Endodermal cell (in vitro differentiated cells): ENCODE measurements at regions not wholly inside any gene's neighbourhood (a gene's known extent, or its start where the extent isn't known, plus 50 kb on each side); places are given as distances from the start of the nearest gene placed in this dataset.

ENCODE experiments used
- DNase-seq: peaks from one replicate; pipeline ENCODE4 v3.0.0-alpha.2; 2017
- H3K27ac ChIP-seq: 2 replicates; pipeline ENCODE4 v1.5.1; 2013; ENCODE audit warnings: mild to moderate bottlenecking, low read depth, low read length, moderate library complexity
- H3K27me3 ChIP-seq: 2 replicates; pipeline ENCODE4 v1.6.1; 2013; ENCODE audit warnings: mild to moderate bottlenecking, low read length, moderate library complexity; ENCODE audit not compliant: insufficient read depth, control insufficient read depth, poor library complexity, severe bottlenecking
- H3K36me3 ChIP-seq: 2 replicates; pipeline ENCODE4 v1.7.0; 2013; ENCODE audit warnings: mild to moderate bottlenecking, low read length, moderate library complexity; ENCODE audit not compliant: control insufficient read depth, insufficient read depth
- H3K4me1 ChIP-seq: one replicate; pipeline ENCODE4 v1.7.0; 2013; ENCODE audit warnings: low read length; ENCODE audit not compliant: control insufficient read depth, insufficient read depth
- H3K4me3 ChIP-seq: 2 replicates; pipeline ENCODE4 v1.5.1; 2013; ENCODE audit warnings: mild to moderate bottlenecking, low read length, moderate library complexity
- H3K9ac ChIP-seq: 2 replicates; pipeline ENCODE4 v1.6.1; 2013; ENCODE audit warnings: mild to moderate bottlenecking, low read length, moderate library complexity; ENCODE audit not compliant: poor library complexity, severe bottlenecking; ENCODE audit errors: extremely low read depth
- H3K9me3 ChIP-seq: 2 replicates; pipeline ENCODE4 v1.6.1; 2013; ENCODE audit warnings: mild to moderate bottlenecking, low read length, moderate library complexity; ENCODE audit not compliant: control insufficient read depth
- H3K27ac Mint-ChIP-seq: 2 replicates; pipeline ENCODE4 v1.8.0; 2020; ENCODE audit warnings: mixed read lengths
- H3K27me3 Mint-ChIP-seq: 2 replicates; pipeline ENCODE4 v1.8.0; 2021; ENCODE audit warnings: mild to moderate bottlenecking, mixed read lengths; ENCODE audit not compliant: insufficient read depth
- H3K36me3 Mint-ChIP-seq: 2 replicates; pipeline ENCODE4 v1.8.0; 2020; ENCODE audit warnings: low read depth, mixed read lengths
- H3K4me1 Mint-ChIP-seq: 2 replicates; pipeline ENCODE4 v1.8.0; 2020; ENCODE audit warnings: mixed read lengths
- H3K4me3 Mint-ChIP-seq: 2 replicates; pipeline ENCODE4 v1.8.0; 2020; ENCODE audit warnings: mild to moderate bottlenecking, moderate library complexity, mixed read lengths
- H3K9me3 Mint-ChIP-seq: 2 replicates; pipeline ENCODE4 v1.8.0; 2020; ENCODE audit warnings: mild to moderate bottlenecking, mixed read lengths
- WGBS, 2 experiments: methylation state at CpG; one replicate each; pipeline versions ENCODE4 v1.1.5 to v1.1.7; 2013; ENCODE audit warnings: missing lambda C conversion rate in 2 of 2, mixed read lengths in 1 of 2; ENCODE audit not compliant: insufficient coverage in 1 of 2, insufficient read length in 1 of 2; 5-methylcytosine and 5-hydroxymethylcytosine counted together
- TF ChIP-seq, protein P1 (sequence below): fragments of 200-600 bp; sonication (generic); conservative IDR thresholded peaks from 2 replicates; pipeline ENCODE4 v1.5.0; 2021; ENCODE audit warnings: antibody characterized with exemption, mild to moderate bottlenecking

GRCh38 chr13:59459972-59460371 lies 703.8 kb downstream of the DIAPH3 start:
- no peak overlapping the region for H3K27ac Mint-ChIP-seq
- Histone ChIP-seq H3K4me3 (no peak overlapping the region), H3K9me3 (no peaks in the 10 kb centered on the region), H3K9ac (no peak overlapping the region), H3K36me3 (no peaks in the 10 kb centered on the region), H3K27ac (no peak overlapping the region), H3K4me1 (no peaks in the 10 kb centered on the region), H3K27me3 (no peaks in the 10 kb centered on the region)
- H3K4me1 Mint-ChIP-seq, result peaks cover 24% of the 10 kb centered on the region
- no peak overlapping the region for H3K4me3 Mint-ChIP-seq
- TF ChIP-seq, protein P1, sequence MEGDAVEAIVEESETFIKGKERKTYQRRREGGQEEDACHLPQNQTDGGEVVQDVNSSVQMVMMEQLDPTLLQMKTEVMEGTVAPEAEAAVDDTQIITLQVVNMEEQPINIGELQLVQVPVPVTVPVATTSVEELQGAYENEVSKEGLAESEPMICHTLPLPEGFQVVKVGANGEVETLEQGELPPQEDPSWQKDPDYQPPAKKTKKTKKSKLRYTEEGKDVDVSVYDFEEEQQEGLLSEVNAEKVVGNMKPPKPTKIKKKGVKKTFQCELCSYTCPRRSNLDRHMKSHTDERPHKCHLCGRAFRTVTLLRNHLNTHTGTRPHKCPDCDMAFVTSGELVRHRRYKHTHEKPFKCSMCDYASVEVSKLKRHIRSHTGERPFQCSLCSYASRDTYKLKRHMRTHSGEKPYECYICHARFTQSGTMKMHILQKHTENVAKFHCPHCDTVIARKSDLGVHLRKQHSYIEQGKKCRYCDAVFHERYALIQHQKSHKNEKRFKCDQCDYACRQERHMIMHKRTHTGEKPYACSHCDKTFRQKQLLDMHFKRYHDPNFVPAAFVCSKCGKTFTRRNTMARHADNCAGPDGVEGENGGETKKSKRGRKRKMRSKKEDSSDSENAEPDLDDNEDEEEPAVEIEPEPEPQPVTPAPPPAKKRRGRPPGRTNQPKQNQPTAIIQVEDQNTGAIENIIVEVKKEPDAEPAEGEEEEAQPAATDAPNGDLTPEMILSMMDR, result no peak
- H3K36me3 Mint-ChIP-seq, result no peaks in the 10 kb centered on the region
- H3K9me3 Mint-ChIP-seq, result no peaks in the 10 kb centered on the region
- DNase-seq, result no peak
- WGBS, 2 experiments, result 78% methylated on average over 2 of the region's 2 CpGs; no CpG with 5 or more reads in 1 of the 2 experiments
- H3K27me3 Mint-ChIP-seq, result no peaks in the 10 kb centered on the region

DNA sequence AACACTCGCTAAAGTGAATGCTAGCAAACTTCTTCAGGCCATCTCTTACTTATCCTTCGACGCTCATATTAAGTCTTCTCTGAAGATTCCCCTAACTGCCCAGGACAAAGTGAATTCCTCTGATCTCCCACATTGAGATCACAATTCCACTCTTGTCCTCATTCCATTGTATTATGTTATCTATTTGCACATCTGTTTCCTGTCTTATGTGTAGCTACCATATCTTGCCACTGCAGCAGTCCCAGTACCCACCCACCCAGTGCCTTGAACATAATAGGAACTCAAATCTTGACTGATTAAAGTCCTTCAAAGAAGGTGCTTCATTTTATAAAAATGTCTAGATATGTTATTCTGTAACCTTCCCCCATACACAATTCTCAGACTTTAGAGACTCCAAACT lies 702.3 kb downstream of the DIAPH3 start:
- Mint-ChIP-seq H3K9me3 (no peaks in the 10 kb centered on the region), H3K4me1 (peaks cover 35% of the 10 kb centered on the region), H3K27me3 (no peaks in the 10 kb centered on the region), H3K4me3 (no peak overlapping the region), H3K27ac (no peak overlapping the region), H3K36me3 (no peaks in the 10 kb centered on the region)
- DNase-seq, result no peak
- Histone ChIP-seq H3K9me3 (no peaks in the 10 kb centered on the region), H3K27me3 (no peaks in the 10 kb centered on the region), H3K4me3 (no peak overlapping the region), H3K36me3 (no peaks in the 10 kb centered on the region), H3K9ac (no peak overlapping the region), H3K4me1 (no peaks in the 10 kb centered on the region), H3K27ac (no peak overlapping the region)
- TF ChIP-seq, protein P1, result no peak
- WGBS, 2 experiments, result 93 to 96% methylated on average over 3 of the region's 3 CpGs

DNA sequence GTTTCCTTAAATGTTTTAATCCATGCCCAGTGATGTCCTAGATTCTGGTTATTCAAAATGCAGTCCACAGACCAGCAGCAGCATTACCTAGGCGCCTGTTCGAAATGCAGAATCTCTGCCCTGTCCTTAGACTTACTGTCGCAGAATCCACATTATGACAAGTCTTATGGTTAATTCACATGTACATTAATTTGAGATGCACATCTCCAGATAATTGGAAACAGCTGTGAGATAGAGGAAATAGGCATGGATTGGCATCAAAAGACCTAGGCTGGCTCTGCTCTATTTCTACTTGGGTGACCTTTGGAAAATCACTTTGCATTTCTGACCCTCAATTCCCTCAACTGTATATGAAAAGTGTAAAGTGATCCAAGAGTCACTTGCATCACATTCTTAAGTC lies 700.7 kb downstream of the DIAPH3 start:
- TF ChIP-seq, protein P1, result no peak
- H3K4me1 Mint-ChIP-seq, result peaks cover 38% of the 10 kb centered on the region

More for the DNA sequence above, 700.7 kb downstream of the DIAPH3 start:
- WGBS, 2 experiments, result 95 to 100% methylated on average over 2 to 3 of the region's 3 CpGs
- no peak for DNase-seq
- Histone ChIP-seq H3K4me3 (no peak overlapping the region), H3K9ac (no peak overlapping the region), H3K9me3 (no peaks in the 10 kb centered on the region), H3K36me3 (no peaks in the 10 kb centered on the region), H3K27ac (peak overlapping the region; percentile 44), H3K4me1 (no peaks in the 10 kb centered on the region), H3K27me3 (no peaks in the 10 kb centered on the region)
- Mint-ChIP-seq H3K27ac (no peak overlapping the region), H3K9me3 (no peaks in the 10 kb centered on the region), H3K4me3 (no peak overlapping the region), H3K27me3 (no peaks in the 10 kb centered on the region), H3K36me3 (no peaks in the 10 kb centered on the region)
